WI38 (cell line): ENCODE measurements at regions not wholly inside any gene's neighbourhood (a gene's known extent, or its start where the extent isn't known, plus 50 kb on each side); places are given as distances from the start of the nearest gene placed in this dataset.

Experiments
- H3K4me3 ChIP-seq: 2 replicates; pipeline ENCODE4 v1.5.1; 2011; ENCODE audit warnings: low read depth, mild to moderate bottlenecking, control low read depth, low read length
- TF ChIP-seq, protein P1 (sequence below): IDR thresholded peaks from 2 replicates; pipeline ENCODE4 v1.5.1; 2012; ENCODE audit warnings: low read depth, mild to moderate bottlenecking, control low read depth, low read length

DNA sequence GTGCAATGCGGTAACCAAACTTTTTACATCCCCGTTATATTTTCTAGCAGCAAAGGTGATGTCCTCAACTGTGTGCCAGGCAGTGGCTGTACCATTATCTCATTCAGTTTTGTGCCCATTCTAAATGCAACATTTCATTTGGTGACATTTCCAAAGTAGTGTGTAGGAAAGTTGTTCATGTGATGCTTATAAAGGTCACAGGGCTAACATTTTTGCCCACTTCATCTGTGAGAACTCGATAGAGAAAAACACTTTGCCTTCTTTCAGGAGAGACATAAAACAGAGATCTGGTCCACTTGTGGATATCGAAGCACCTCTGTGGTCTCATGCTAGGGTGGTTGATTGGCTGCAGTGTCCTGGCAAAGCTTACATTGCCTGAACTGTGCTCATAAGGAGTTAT, 414.2 kb upstream of the PDE3A start:
- no peak overlapping the region for H3K4me3 ChIP-seq
- TF ChIP-seq, protein P1, sequence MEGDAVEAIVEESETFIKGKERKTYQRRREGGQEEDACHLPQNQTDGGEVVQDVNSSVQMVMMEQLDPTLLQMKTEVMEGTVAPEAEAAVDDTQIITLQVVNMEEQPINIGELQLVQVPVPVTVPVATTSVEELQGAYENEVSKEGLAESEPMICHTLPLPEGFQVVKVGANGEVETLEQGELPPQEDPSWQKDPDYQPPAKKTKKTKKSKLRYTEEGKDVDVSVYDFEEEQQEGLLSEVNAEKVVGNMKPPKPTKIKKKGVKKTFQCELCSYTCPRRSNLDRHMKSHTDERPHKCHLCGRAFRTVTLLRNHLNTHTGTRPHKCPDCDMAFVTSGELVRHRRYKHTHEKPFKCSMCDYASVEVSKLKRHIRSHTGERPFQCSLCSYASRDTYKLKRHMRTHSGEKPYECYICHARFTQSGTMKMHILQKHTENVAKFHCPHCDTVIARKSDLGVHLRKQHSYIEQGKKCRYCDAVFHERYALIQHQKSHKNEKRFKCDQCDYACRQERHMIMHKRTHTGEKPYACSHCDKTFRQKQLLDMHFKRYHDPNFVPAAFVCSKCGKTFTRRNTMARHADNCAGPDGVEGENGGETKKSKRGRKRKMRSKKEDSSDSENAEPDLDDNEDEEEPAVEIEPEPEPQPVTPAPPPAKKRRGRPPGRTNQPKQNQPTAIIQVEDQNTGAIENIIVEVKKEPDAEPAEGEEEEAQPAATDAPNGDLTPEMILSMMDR, result no peak

GRCh38 chr12:19957308-19958125, 410.8 kb upstream of the PDE3A start:
- TF ChIP-seq, protein P1, result no peak
- no peak overlapping the region for H3K4me3 ChIP-seq

DNA sequence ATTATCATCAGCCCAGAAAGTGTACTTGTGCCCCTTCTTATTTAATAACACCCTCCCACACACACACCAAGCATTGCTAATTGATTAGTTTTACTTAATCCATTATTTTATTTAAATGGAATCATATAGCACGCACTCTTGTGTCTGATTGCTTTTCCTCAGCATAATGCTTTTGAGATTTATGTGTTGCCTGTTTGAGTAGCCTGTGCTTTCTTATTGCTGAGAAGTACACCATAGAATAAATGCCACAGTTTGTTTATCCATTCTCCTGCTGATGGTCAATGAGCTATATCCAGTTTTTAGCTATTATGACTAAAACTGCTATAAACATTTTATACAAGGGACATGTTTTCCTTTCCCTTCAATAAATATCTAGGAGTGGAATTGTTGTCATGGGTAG, 409.9 kb upstream of the PDE3A start:
- TF ChIP-seq, protein P1, result no peak
- H3K4me3 ChIP-seq, result no peak overlapping the region

GRCh38 chr12:19959353-19959752, 409.0 kb upstream of the PDE3A start:
- TF ChIP-seq, protein P1, result no peak
- no peak overlapping the region for H3K4me3 ChIP-seq

GRCh38 chr12:19960527-19960926, 407.8 kb upstream of the PDE3A start:
- TF ChIP-seq, protein P1, result no peak
- no peak overlapping the region for H3K4me3 ChIP-seq

DNA sequence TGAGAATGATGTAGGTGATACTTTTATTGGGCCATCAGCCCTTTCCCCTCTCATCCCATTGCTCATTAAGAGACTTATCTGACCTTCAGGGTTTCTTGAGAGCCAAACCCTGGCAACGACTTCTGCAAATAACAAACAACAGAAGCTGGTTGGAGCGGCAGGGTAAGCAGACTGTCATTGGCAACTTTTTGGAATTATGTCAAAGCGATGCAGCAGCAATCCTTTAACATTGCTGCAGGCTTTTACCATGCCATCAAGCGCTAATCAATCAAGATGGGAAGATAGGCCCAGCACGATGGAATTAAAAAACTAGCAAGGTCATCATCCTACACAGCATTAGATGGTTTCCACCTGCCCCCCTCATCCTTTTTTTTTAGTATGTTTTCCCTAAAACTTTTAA, 406.1 kb upstream of the PDE3A start:
- TF ChIP-seq, protein P1, result no peak

DNA sequence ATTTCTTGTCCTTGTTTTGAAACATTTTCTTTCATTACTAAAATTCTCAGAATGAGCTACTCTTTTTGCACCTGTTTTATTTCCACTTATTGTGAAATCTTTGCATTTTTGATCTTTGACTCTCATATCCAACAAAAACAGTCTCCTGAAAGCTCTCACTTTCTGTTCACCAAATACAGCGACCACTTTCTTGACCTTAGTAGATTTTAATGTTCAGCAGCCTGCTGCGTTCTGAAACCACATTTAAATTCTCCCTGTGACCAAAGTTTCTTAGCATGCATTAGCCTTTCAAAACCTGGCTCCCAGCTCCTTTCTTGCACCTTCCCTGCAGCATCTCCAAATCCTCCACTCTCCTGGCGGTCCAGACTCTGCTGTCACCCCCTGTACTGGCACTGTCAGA, 404.4 kb upstream of the PDE3A start:
- TF ChIP-seq, protein P1, result no peak

More for the DNA sequence above, 406.1 kb upstream of the PDE3A start:
- H3K4me3 ChIP-seq, result no peak overlapping the region

More for the DNA sequence above, 404.4 kb upstream of the PDE3A start:
- no peak overlapping the region for H3K4me3 ChIP-seq
